HG03575 (cell line): ENCODE measurements at regions not wholly inside any gene's neighbourhood (a gene's known extent, or its start where the extent isn't known, plus 50 kb on each side); places are given as distances from the start of the nearest gene placed in this dataset.
"Not testable (repeated sequence)": the region's sequence is repeated elsewhere in the genome, so short reads cannot be mapped to it uniquely, and the experiment has no call there.

Source experiments
- ATAC-seq: cut with Tn5 transposase; IDR thresholded peaks from one replicate; pipeline ENCODE4 v1.9.1; 2021; ENCODE audit not compliant: unreplicated experiment, insufficient number of reproducible peaks, low FRiP score; ENCODE audit errors: extremely low read depth

DNA sequence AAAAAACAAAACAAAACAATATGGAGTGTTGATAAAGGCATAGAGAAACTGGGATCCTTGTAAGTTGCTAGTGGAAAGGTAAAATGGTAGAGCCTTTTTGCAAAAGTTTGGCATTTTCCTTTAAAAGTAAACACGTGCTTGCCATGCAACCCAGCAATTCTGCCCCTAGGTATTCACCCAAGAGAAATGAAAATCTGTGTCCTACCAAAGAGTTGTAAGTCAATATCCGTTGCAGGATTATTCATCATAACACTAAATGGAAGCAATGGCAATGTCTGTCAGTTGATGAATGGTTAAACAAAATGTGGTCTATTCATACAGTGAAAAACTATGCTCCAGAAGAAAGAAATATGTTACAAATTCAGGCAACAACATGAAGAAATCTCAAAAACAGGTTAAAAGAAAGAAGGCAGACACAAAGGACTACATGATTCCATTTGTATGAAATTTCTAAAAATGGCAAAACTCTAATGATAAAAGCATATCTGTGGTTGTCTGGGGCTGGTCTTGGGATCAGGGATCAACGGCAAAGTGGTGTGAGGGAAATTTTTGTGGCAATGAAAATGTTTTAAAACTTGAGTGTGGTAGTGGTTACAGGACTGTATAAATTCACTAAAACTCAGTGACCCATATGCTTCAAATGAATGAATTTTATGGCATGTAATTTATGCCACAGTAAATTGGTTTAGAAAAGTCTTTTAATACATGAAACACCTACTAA is 229.6 kb downstream of the OPA1 start:
- ATAC-seq, result no peak

DNA sequence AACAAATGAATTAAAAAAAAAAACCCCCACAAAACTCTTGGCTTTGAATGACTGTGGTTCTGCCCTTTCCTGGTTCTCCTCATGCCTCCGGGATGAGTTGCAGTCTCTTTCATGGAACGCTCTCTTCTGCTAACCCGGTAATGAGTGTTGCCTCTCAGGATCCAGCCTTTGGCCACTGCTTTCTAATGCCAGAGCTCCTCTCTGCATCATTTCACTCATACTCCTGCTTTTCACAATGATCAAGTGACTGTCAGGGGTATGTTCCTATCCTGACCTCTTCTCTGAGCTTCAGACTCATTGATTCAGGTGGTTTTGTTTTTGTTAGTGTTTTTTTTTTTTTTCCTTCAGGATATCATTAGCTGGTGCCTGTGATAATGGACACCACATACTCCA is 230.2 kb downstream of the OPA1 start:
- not testable (repeated sequence) for ATAC-seq

DNA sequence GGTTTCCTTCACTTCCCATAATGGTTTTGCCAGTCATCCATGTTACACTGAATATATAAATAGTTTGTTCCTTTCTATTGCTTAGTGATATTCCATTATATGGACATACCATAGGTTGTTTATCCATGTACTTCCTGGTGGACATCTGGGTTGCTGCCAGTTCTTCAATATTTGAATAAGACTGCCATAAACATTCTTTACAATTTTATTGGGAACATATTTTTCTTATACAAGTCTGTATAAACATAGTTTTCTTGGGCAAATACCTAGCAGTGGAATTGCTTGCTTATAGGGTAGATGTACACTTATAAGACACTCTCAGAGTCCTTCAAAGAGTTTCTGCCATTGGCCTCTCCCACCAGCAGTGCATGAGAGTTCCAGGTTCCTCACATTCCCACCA is 231.4 kb downstream of the OPA1 start:
- ATAC-seq, result no peak

GRCh38 chr3:193825617-193826016 is 232.6 kb downstream of the OPA1 start:
- ATAC-seq, result no peak

- no peak for ATAC-seq
Measured at GRCh38 chr3:193826159-193826795, 233.3 kb downstream of the OPA1 start.

DNA sequence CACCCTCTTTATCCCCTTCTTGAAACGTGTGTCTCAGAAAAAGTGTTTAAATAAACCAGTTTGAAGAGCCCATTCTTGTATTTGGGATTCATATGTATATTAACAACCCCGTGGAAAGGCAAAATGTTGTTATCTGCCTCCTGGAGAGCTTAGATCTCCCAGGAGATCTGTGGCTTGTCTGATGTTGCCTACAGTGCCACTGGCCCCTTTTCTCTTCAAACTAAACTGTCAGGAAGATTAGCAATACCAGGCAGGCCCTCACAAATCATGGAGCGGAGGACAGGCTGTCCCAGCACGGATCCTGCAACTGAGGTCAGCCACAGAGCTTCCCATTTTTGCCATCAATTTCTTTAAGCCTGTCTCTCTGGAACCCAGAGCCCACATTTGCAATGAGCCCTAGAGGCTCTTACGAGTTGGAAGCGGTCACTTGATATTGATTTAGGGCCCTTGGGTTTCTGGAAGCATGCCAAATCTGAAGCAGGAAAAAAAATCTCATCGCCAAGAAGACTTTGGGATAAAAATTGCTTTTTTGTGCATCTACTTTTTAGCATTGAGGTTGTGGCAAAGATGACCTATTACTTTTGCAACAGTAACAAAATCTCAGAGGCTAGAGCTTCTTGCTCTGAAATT is 234.1 kb downstream of the OPA1 start:
- ATAC-seq, result no peak

- ATAC-seq, result no peak
Measured at GRCh38 chr3:193827871-193828270, 234.9 kb downstream of the OPA1 start.

- no peak for ATAC-seq
Measured at GRCh38 chr3:193828477-193828876, 235.5 kb downstream of the OPA1 start.

- no peak for ATAC-seq
Measured at GRCh38 chr3:193829781-193830180, 236.8 kb downstream of the OPA1 start.

DNA sequence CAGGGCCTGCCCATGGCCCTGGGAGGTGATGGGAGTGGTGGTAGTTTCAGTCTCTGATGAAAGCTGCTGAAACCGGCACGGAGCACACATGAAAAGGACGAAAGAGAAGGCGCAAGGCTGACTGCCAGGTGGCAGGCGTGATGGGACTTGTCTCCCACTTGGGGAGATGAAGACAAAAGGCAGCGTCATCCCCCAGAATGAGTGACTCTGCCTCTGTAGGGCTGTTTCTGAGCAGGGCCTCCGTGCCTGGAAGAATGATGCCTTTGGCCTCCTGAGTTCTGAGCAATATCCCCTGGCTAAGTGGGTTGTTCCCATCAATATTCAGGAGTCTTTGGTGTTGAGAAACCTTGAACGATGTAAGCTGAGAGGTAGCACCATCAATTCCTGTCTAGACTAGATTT is 237.8 kb downstream of the OPA1 start:
- ATAC-seq, result no peak

DNA sequence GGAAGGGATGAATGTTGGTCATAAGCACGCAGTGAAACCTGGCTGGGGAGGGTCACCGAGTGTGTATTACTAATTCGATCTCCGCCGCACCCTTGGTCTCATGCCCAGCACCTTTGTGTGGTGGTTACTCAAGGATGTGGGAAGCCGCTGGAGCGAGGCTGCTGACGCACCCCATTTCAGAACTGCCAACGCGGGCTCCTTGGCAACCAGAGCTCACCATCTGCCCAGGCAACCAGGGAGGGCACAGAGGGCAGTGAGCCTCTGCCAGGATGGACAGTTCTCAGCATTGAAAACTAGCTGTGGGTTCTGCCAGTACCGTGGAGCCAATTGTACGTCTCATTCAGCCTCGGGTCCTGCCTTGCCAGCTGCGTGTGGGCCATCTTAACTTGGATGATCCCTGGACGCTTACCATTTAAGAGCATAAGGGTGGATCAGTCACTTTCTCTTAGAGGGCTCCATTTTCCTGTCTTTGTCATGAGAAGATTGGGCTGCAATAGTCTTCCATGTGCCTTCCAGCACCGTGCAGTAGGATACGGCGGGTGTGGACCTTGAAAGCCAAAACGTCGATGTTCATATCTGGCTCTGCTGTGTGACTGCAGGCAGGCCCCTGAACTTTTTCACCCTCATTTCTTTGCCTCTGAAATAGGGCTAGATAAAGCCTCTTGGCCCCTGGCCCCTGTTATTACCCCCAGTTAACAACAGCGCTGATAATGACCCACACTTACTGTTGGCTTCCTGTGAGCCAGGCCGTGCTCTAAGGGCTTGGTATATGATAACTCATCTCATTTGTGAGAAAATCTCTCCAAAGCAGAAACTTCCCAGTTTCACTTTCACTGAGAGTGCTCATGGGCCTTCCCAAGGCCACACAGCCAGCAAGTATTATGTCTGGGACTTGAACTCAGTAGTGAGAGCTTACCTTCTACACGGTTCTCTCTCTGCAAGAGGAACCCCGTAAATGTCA is 238.8 kb downstream of the OPA1 start:
- no peak for ATAC-seq

- no peak for ATAC-seq
Measured at GRCh38 chr3:193832833-193833413, 239.9 kb downstream of the OPA1 start.

- ATAC-seq, result no peak
Measured at GRCh38 chr3:193833592-193833991, 240.6 kb downstream of the OPA1 start.

- no peak for ATAC-seq
Measured at GRCh38 chr3:193835414-193835813, 242.4 kb downstream of the OPA1 start.

DNA sequence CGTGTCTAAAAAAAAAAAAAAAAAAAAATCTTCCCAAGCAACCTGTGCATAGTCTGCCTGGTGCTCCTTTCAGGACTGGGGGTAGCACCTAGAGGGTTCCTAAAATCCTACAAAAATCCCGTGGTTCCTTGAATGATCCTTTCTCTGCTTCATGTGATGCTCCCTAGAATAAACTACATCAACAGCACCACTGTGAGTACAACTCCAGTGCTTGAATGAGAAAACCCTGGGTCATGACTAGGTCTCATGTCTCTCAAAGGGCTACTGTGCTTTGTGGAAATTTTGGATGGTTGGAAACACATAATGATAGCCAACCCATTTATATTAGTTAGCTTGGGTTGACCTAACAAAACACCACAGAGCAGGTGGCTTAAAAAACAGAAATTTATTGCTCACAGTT is 243.5 kb downstream of the OPA1 start:
- no peak for ATAC-seq

DNA sequence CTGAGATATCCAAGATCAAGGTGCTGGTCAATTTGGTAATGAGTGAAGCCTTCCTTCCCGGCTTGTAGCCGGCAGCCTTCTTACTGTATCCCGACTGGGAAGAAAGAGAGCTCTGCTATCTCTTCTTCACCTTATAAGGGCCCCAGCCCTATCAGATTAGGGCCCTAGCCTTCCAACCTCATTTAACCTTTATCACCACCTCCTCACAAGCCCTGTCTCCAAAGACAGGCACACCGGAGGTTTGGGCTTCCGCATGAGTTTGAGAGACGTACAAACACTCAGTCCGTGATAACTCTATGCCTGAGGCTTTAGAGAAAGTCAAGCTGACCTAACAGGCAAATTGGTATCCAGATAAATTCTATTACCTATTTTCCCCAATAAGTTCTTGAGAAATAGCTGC is 243.9 kb downstream of the OPA1 start:
- ATAC-seq, result no peak

GRCh38 chr3:193837347-193837827 is 244.4 kb downstream of the OPA1 start:
- no peak for ATAC-seq

- ATAC-seq, result no peak
Measured at GRCh38 chr3:193840111-193840641, 247.2 kb downstream of the OPA1 start.

DNA sequence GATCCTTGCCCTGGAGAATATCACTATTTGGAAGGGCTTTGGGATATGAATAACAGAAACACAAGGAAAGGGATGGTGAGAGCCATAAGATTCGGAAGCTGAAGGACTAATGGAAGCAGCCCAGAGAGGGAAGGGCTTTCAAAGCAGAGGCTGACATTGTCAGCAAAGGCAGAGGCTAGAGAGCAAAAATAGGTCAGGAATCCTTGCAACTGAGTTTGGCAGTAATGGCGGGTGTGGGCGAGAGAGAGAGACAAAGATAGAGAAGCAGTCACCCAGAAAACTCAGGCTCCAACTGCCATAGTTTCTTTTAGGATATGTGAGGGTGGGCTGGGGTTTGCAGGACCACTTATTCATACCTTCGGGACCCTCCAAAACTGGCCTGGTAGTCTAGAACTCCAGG is 248.6 kb downstream of the OPA1 start:
- ATAC-seq, result no peak
